Ascending aorta (tissue), 2 donors: ENCODE measurements at regions not wholly inside any gene's neighbourhood (a gene's known extent, or its start where the extent isn't known, plus 50 kb on each side); places are given as distances from the start of the nearest gene placed in this dataset.

Experiments
- DNase-seq, 2 donors: peaks; one replicate each; pipeline ENCODE4 v3.0.0-alpha.2; 2019; ENCODE audit warnings: low spot score in 2 of 2
- H3K27ac ChIP-seq, 2 donors: fragments of 200-600 bp; sonication (generic); one replicate each; pipeline ENCODE4 v1.5.1; 2016 to 2017; ENCODE audit warnings: mild to moderate bottlenecking in 1 of 2
- H3K27me3 ChIP-seq: fragments of 200-600 bp; sonication (generic); one replicate; pipeline ENCODE4 v1.5.1; 2017
- H3K36me3 ChIP-seq, 2 donors: fragments of 200-600 bp; sonication (generic); one replicate each; pipeline ENCODE4 v1.5.1; 2016
- H3K4me1 ChIP-seq, 2 donors: fragments of 200-600 bp; sonication (generic); one replicate each; pipeline ENCODE4 v1.5.1; 2016 to 2017; ENCODE audit warnings: mild to moderate bottlenecking in 1 of 2
- H3K4me3 ChIP-seq, 2 donors: fragments of 200-600 bp; sonication (generic); one replicate each; pipeline ENCODE4 v1.5.1; 2016 to 2017; ENCODE audit warnings: mild to moderate bottlenecking in 1 of 2
- H3K9me3 ChIP-seq, 2 donors: fragments of 200-600 bp; sonication (generic); one replicate each; pipeline ENCODE4 v1.5.1; 2016
- CTCF ChIP-seq, 3 experiments: fragments of 200-600 bp in 2 of 3; fragments of 450-650 bp in 1 of 3; sonication (generic) in 2 of 3; IDR thresholded peaks; one replicate each; pipeline ENCODE4 v1.5.1; 2016 to 2019; ENCODE audit warnings: antibody characterized with exemption in 3 of 3, mild to moderate bottlenecking in 1 of 3, moderate library complexity in 1 of 3
- intact Hi-C: fragments of 100-400 bp; cut with DNase I; formaldehyde crosslinking; loops from one replicate; pipeline ENCODE4 v1.15.1; 2023

GRCh38 chr6:140602431-140603248 lies 1228.2 kb upstream of the CITED2 start:
- no peak for DNase-seq
- peaks cover 0 to 9% of the 10 kb centered on the region in 2 donors for H3K4me1 ChIP-seq
- intact Hi-C loops, result no loop called here
- H3K27ac ChIP-seq, result peak overlapping the region in 1 of 2 donors; percentile 20
- no peaks in the 10 kb centered on the region for H3K36me3 ChIP-seq
- no peak overlapping the region for H3K4me3 ChIP-seq
- no peaks in the 10 kb centered on the region for H3K27me3 ChIP-seq
- TF ChIP-seq CTCF (IDR thresholded peaks at IDR 0.05), result no peak
- no peaks in the 10 kb centered on the region for H3K9me3 ChIP-seq

DNA sequence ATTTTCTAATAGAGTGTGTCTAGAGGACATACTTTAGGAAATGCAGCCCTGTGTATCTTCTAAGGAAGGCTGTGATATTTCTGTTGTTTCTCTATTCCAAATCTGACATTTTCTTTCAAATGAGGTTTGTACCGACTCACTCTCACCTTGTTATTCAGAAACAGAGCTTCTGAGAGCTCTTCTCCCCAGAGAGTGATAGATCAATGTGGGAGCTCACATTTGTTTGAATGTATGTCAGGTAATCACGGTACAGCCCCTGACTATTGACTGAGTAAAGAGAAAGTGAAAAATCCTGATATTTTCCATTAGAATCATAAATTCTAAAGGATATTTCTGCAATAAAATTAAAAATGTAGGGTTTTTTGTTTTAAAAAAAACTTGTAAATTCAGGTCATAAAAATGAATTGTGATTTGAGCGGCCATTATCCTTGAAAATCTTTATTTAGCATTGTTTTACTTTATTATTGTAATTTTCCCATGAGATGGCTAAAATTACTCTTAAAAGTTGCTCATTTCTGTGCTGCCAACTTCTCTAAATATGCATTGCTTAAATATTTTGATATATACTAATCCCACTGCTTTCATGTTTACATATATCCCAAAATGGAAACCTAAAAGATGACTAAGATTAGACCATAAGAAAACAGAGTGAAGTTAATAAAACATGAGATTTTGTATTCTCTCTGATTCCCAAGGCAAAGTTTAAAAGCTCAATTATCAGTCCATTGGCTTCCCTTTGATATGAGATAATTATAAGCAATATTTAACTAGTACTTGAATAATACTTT lies 1226.8 kb upstream of the CITED2 start:
- DNase-seq, result no peak
- no peak overlapping the region for H3K4me3 ChIP-seq
- H3K36me3 ChIP-seq, result no peaks in the 10 kb centered on the region
- intact Hi-C loops, result no loop called here
- H3K27ac ChIP-seq, result peak overlapping the region; percentile 21 to 29
- no peak for TF ChIP-seq CTCF (IDR thresholded peaks at IDR 0.05)
- H3K9me3 ChIP-seq, result no peaks in the 10 kb centered on the region
- H3K4me1 ChIP-seq, result peaks cover 0 to 9% of the 10 kb centered on the region in 2 donors
- no peaks in the 10 kb centered on the region for H3K27me3 ChIP-seq

- no peak overlapping the region for H3K4me3 ChIP-seq
- no peaks in the 10 kb centered on the region for H3K27me3 ChIP-seq
- no peak overlapping the region for H3K27ac ChIP-seq
- no peak for DNase-seq
- intact Hi-C loops, result no loop called here
- no peak for TF ChIP-seq CTCF (IDR thresholded peaks at IDR 0.05)
- no peaks in the 10 kb centered on the region for H3K36me3 ChIP-seq
- peaks cover 0 to 9% of the 10 kb centered on the region in 2 donors for H3K4me1 ChIP-seq
- H3K9me3 ChIP-seq, result no peaks in the 10 kb centered on the region
These were observed 1225.5 kb upstream of the CITED2 start for GRCh38 chr6:140599916-140600315.

DNA sequence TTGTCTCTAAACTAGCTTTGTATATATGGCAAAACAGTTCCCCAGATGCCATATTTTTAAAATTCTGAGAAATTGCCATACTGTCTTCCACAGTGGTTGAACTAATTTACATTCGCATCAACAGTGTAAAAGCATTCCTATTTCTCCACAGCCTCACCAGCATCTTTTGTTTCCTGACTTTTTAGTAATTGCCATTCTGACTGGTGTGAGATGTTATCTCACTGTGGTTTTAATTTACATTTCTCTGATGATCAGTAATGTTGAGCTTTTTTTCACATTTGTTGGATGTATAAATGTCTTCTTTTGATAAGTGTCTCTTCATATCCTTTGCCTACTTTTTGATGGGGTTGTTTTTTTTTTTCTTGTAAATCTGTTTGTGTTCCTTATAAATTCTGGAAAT lies 1222.7 kb upstream of the CITED2 start:
- DNase-seq, result no peak
- Histone ChIP-seq H3K36me3 (no peaks in the 10 kb centered on the region), H3K27ac (no peak overlapping the region), H3K27me3 (no peaks in the 10 kb centered on the region), H3K4me1 (peaks cover 0 to 9% of the 10 kb centered on the region in 2 donors), H3K4me3 (no peak overlapping the region), H3K9me3 (no peaks in the 10 kb centered on the region)
- intact Hi-C loops, result no loop called here
- no peak for TF ChIP-seq CTCF (IDR thresholded peaks at IDR 0.05)

DNA sequence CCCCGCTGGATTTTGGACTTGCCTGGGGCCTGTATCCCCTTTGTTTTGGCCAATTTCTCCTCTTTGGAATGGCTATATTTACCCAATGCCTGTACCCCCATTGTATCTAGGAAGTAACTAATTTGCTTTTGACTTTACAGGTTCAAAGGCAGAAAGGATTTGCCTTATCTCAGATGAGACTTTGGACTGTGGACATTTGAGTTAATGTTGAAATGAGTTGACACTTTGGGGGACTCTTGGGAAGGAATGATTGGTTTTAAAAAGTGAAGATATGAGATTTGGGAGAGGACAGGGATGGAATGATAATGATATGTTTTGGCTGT lies 1220.3 kb upstream of the CITED2 start:
- intact Hi-C loops, result no loop called here
- Histone ChIP-seq H3K27me3 (no peaks in the 10 kb centered on the region), H3K4me3 (no peak overlapping the region), H3K36me3 (no peaks in the 10 kb centered on the region), H3K4me1 (no peaks in the 10 kb centered on the region), H3K27ac (no peak overlapping the region), H3K9me3 (no peaks in the 10 kb centered on the region)
- no peak for TF ChIP-seq CTCF (IDR thresholded peaks at IDR 0.05)
- no peak for DNase-seq
